A673 (cell line): ENCODE measurements at regions not wholly inside any gene's neighbourhood (a gene's known extent, or its start where the extent isn't known, plus 50 kb on each side); places are given as distances from the start of the nearest gene placed in this dataset.

Experiments used
- BruUV-seq: library from RNA; stranded (reverse); fragments of 400-500 nt; replicated peaks from 2 replicates; lab custom pipeline; 2021; lab: Mats Ljungman, UMichigan
- CTCF ChIA-PET: fragments of 300-600 bp; sonication (Branson Sonifier 250); formaldehyde crosslinking; loops from one replicate; lab custom pipeline; 2022; ENCODE audit warnings: antibody characterized with exemption; lab: Charles Lee
- POLR2A ChIA-PET: fragments of 300-600 bp; sonication (Branson Sonifier 250); formaldehyde crosslinking; loops from one replicate; lab custom pipeline; 2022; ENCODE audit warnings: antibody characterized with exemption; ENCODE audit not compliant: low non-redundant PET; lab: Charles Lee
- DNase-seq: peaks from one replicate; pipeline ENCODE4 v3.0.0-alpha.2; 2015; ENCODE audit warnings: low spot score
- H3K27ac ChIP-seq: fragments of 200-600 bp; sonication (generic); 2 replicates; pipeline ENCODE4 v1.5.1; 2016; ENCODE audit warnings: mixed run types, low read depth, mild to moderate bottlenecking, mixed read lengths, antibody characterized with exemption, low read length; ENCODE audit not compliant: poor library complexity, severe bottlenecking
- H3K27me3 ChIP-seq: fragments of 200-600 bp; sonication (generic); replicated peaks from 2 replicates; pipeline ENCODE4 v1.6.1; 2017; ENCODE audit warnings: mixed run types, low read depth, mild to moderate bottlenecking, mixed read lengths, antibody characterized with exemption, low read length; ENCODE audit not compliant: insufficient read depth, poor library complexity
- H3K36me3 ChIP-seq: fragments of 200-600 bp; sonication (generic); 2 replicates; pipeline ENCODE4 v1.6.1; 2016; ENCODE audit warnings: mixed run types, mild to moderate bottlenecking, mixed read lengths, antibody characterized with exemption, low read length; ENCODE audit not compliant: insufficient read depth, poor library complexity, severe bottlenecking
- H3K4me1 ChIP-seq: fragments of 200-600 bp; sonication (generic); 2 replicates; pipeline ENCODE4 v1.6.1; 2017; ENCODE audit warnings: mixed run types, mild to moderate bottlenecking, mixed read lengths, antibody characterized with exemption, low read length; ENCODE audit not compliant: insufficient read depth, poor library complexity, severe bottlenecking
- H3K4me3 ChIP-seq: fragments of 200-600 bp; sonication (generic); 2 replicates; pipeline ENCODE4 v1.5.1; 2016; ENCODE audit warnings: low read depth, mixed run types, mild to moderate bottlenecking, mixed read lengths, low read length; ENCODE audit not compliant: poor library complexity, severe bottlenecking
- H3K9me3 ChIP-seq: fragments of 200-600 bp; sonication (generic); 2 replicates; pipeline ENCODE4 v1.6.1; 2016; ENCODE audit warnings: mixed run types, low read depth, mild to moderate bottlenecking, mixed read lengths, antibody characterized with exemption, low read length; ENCODE audit not compliant: poor library complexity, severe bottlenecking
- CTCF ChIP-seq: fragments of 300-800, 200-600 bp; sonication (generic); conservative IDR thresholded peaks from 2 replicates; pipeline ENCODE4 v1.5.1; 2017; ENCODE audit warnings: low read depth, mild to moderate bottlenecking, antibody characterized with exemption, low read length, moderate library complexity, mixed read lengths
- EZH2 ChIP-seq: fragments of 200-600 bp; sonication (generic); IDR thresholded peaks from 2 replicates; pipeline ENCODE4 v1.6.1; 2017; ENCODE audit warnings: borderline replicate concordance, low read depth, mild to moderate bottlenecking, mixed read lengths, antibody characterized with exemption, low read length; ENCODE audit not compliant: poor library complexity, severe bottlenecking
- intact Hi-C: fragments of 100-400 bp; cut with micrococcal nuclease; formaldehyde crosslinking; loops from one replicate; pipeline ENCODE4 v1.10.0; 2022; ENCODE audit not compliant: unreplicated experiment

DNA sequence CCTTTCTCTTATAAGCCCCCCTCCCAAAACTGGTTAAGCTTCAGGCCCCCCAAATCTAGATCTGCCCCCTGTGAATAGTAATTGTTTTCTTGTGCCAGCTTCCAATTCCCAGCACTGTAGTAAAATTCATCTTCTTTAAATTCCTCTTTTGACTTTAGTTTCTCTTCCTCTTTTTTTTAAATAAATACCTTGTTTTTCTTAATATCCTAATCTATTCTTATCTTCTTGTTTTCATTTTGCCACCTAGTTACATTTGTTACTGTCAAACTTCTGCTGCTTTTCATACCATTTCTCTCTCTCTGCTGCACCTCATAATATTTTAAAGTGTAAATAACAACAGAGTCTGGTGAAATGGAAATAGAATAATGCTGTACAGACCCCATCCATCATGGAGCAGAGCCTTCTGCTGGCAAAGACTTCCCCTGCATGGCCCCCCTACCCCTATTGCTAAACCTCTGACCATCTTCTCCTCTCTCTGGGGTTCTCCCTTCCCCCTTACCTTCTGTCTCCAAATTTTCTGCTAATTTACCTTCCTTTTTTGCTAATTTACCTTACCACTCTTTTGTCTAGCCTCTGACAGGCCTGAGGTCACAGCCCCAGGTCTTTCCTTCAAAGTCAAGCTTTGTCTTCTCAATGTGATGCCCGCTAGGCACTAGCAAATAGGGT lies 94.9 kb upstream of the PAPOLG start:
- H3K27me3 ChIP-seq = no peaks in the 10 kb centered on the region
- no peak overlapping the region for H3K27ac ChIP-seq
- H3K4me1 ChIP-seq = no peaks in the 10 kb centered on the region
- TF ChIP-seq EZH2 = no peak
- no peak for TF ChIP-seq CTCF
- ChIA-PET POLR2A (no interaction called here), CTCF (no interaction called here)
- no peaks in the 10 kb centered on the region for H3K9me3 ChIP-seq
- no peak for DNase-seq
- intact Hi-C loops = no loop called here
- no peaks in the 10 kb centered on the region for H3K36me3 ChIP-seq
- BruUV-seq = no TSS peak
- no peak overlapping the region for H3K4me3 ChIP-seq

- TF ChIP-seq EZH2 = no peak
- no peak for TF ChIP-seq CTCF
- Histone ChIP-seq H3K4me3 (no peak overlapping the region), H3K4me1 (no peaks in the 10 kb centered on the region), H3K9me3 (no peaks in the 10 kb centered on the region), H3K27ac (no peak overlapping the region), H3K36me3 (no peaks in the 10 kb centered on the region), H3K27me3 (no peaks in the 10 kb centered on the region)
- intact Hi-C loops = no loop called here
- no peak for DNase-seq
- ChIA-PET POLR2A (no interaction called here), CTCF (no interaction called here)
- BruUV-seq = no TSS peak
Observed at GRCh38 chr2:60662781-60663180, 93.3 kb upstream of the PAPOLG start.

GRCh38 chr2:60671966-60672365 lies 84.1 kb upstream of the PAPOLG start:
- intact Hi-C loops = loop anchor here (5.0 kb wide), 1 partner anchor 110 kb away; no protein-coding TSS in a partner anchor
- no peak overlapping the region for H3K4me3 ChIP-seq
- BruUV-seq = no TSS peak
- H3K27me3 ChIP-seq = no peaks in the 10 kb centered on the region
- POLR2A ChIA-PET = no interaction called here
- CTCF ChIA-PET = interaction anchor here (0.6 kb wide), 1 partner anchor 15 kb away, joined by 4 read pairs; no protein-coding TSS in a partner anchor
- no peak for DNase-seq
- TF ChIP-seq CTCF (no peak), EZH2 (no peak)
- no peak overlapping the region for H3K27ac ChIP-seq
- no peaks in the 10 kb centered on the region for H3K4me1 ChIP-seq
- H3K36me3 ChIP-seq = no peaks in the 10 kb centered on the region
- H3K9me3 ChIP-seq = no peaks in the 10 kb centered on the region
